Activated CD4-positive, alpha-beta T cell treated with anti-CD3 and anti-CD28 coated beads, Interleukin-2, Interleukin-4, amounts not matched to agents 100 ng/mL and 50 ng/mL, durations not matched to agents 16 hours and 8 hours (primary cell): ENCODE measurements at regions not wholly inside any gene's neighbourhood (a gene's known extent, or its start where the extent isn't known, plus 50 kb on each side); places are given as distances from the start of the nearest gene placed in this dataset.
A peak's percentile ranks its signal among the peaks of the same experiment; 100 is the strongest.

ENCODE experiments used
- DNase-seq: peaks from one replicate; pipeline ENCODE4 v3.0.0-alpha.2; 2020; ENCODE audit warnings: low spot score

- no peak for DNase-seq
These were observed 69.0 kb upstream of the VRK1 start for GRCh38 chr14:96727980-96728717.

- no peak for DNase-seq
These were observed 67.3 kb upstream of the VRK1 start for GRCh38 chr14:96729889-96730288.

GRCh38 chr14:96730386-96730785, 66.8 kb upstream of the VRK1 start:
- DNase-seq, result no peak

GRCh38 chr14:96734076-96734622, 63.0 kb upstream of the VRK1 start:
- DNase-seq, result no peak

GRCh38 chr14:96735526-96735925, 61.7 kb upstream of the VRK1 start:
- no peak for DNase-seq

- DNase-seq, result no peak
These were observed 60.7 kb upstream of the VRK1 start for GRCh38 chr14:96736439-96736838.

GRCh38 chr14:96737881-96738280, 59.3 kb upstream of the VRK1 start:
- DNase-seq, result no peak

- no peak for DNase-seq
These were observed 57.8 kb upstream of the VRK1 start for GRCh38 chr14:96739200-96739910.

- DNase-seq, result peak; percentile 72
These were observed 55.8 kb upstream of the VRK1 start for GRCh38 chr14:96741151-96741977.

- DNase-seq, result no peak
These were observed 52.9 kb upstream of the VRK1 start for GRCh38 chr14:96744262-96744661.

GRCh38 chr14:96745500-96746051, 51.6 kb upstream of the VRK1 start:
- no peak for DNase-seq

GRCh38 chr14:96746101-96746500, 51.1 kb upstream of the VRK1 start:
- DNase-seq, result no peak

GRCh38 chr14:96747006-96747405, 50.2 kb upstream of the VRK1 start:
- DNase-seq, result no peak
